ENCODE measurements at regions not wholly inside any gene's neighbourhood (a gene's known extent, or its start where the extent isn't known, plus 50 kb on each side); places are given as distances from the start of the nearest gene placed in this dataset.

DNA sequence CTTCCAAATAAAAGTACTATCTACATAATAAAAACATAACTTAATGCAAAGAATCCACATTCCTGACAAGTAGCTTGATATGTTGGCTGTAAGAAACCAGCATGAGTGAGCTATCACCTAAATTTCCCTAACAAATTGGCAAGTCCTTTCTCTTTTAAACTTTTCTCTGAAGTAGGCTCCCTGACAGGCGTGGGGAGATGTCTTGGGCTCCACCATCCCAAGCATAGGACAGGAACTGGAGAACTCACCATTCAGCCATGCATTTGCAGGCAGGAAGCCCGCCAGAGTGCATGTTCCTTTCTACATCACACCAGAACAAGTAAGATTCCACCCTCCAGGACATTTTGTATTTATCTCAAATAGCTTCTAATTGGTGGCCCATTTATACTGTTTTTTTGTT, 921.9 kb upstream of the CELF4 start:
- no peak for DNase-seq (ENCODE audit: low spot score)

GRCh38 chr18:38483326-38483725, 917.7 kb upstream of the CELF4 start:
- DNase-seq (ENCODE audit: low spot score), result no peak

DNA sequence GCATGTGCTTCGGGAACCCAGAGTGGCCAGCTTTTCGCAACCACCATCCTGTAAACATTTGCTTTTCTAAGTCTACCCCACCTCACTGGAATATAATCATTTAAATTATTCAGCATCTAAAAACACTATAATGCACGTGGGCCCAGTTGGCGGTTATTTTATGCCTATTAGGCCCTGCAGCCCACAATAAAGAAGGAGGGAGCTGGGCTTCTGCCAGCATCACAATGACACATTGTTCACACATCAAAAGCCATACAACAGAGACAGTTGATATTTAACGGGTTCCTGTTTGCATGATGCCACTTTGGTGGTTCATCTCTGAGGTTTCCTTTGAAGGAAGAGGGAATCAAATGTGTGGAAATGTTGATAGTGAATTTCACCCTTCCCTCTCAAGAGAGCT, 916.0 kb upstream of the CELF4 start:
- no peak for DNase-seq (ENCODE audit: low spot score)

GRCh38 chr18:38475686-38476085, 910.1 kb upstream of the CELF4 start:
- DNase-seq (ENCODE audit: low spot score), result no peak

DNA sequence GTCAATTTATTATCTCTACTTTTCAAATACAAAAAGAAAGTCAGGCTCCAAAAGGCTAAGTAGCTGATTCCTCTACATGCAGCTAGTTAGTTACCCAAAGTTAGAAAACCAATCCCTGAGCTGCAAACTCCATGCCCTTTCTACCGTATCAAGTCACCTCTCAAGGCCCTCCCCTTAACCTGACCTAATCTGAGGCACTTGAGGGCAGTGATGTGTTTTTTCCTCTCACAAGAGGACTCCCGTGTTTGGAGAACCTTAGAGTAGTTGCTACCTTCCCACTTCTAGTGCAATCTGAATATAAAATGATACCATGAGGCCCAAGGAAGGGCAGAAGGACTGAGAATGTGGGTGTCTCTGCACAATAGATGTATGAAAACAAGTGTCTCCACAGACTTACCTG, 907.9 kb upstream of the CELF4 start:
- no peak for DNase-seq (ENCODE audit: low spot score)

DNA sequence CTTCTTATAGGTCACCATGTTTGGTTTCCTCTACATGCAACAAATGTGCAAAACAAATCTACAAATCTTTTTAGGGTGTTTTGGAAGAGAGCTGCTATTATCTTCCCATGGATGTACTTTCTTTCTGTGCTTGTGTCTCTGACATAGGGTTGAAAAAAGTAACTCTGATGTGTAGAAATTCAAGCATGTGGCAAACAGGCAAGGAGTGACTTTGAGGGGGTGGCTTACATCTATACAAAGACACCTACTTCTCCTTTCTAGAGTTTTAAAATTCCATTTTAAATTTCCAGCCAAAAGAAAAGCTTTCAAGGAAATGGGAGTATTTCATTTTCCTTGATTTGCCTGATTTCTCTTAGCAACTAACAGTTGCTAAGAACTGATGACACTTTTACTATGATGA, 904.8 kb upstream of the CELF4 start:
- no peak for DNase-seq (ENCODE audit: low spot score)

GRCh38 chr18:38466426-38466825, 900.8 kb upstream of the CELF4 start:
- no peak for DNase-seq (ENCODE audit: low spot score)

GRCh38 chr18:38464024-38464423, 898.4 kb upstream of the CELF4 start:
- DNase-seq (ENCODE audit: low spot score), result no peak

DNA sequence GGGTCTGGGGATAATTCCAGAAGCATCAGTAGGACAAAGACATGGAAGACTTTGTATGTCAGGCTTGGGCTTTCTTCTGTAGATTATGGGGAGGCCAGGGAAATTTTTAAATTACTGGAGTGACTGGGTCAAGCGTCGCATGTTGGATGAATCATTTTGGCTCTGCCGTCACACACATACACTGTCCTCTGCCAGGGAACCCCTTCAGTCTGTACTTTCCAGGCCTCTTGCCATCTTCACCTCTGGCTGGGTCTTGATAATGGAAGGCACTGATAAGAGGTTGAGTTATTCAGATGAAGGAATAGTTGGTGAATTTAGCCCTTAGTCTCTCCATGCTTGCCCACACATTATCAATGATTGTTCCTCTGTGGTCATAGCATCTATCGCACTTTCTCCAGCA, 895.1 kb upstream of the CELF4 start:
- DNase-seq (ENCODE audit: low spot score), result no peak

DNA sequence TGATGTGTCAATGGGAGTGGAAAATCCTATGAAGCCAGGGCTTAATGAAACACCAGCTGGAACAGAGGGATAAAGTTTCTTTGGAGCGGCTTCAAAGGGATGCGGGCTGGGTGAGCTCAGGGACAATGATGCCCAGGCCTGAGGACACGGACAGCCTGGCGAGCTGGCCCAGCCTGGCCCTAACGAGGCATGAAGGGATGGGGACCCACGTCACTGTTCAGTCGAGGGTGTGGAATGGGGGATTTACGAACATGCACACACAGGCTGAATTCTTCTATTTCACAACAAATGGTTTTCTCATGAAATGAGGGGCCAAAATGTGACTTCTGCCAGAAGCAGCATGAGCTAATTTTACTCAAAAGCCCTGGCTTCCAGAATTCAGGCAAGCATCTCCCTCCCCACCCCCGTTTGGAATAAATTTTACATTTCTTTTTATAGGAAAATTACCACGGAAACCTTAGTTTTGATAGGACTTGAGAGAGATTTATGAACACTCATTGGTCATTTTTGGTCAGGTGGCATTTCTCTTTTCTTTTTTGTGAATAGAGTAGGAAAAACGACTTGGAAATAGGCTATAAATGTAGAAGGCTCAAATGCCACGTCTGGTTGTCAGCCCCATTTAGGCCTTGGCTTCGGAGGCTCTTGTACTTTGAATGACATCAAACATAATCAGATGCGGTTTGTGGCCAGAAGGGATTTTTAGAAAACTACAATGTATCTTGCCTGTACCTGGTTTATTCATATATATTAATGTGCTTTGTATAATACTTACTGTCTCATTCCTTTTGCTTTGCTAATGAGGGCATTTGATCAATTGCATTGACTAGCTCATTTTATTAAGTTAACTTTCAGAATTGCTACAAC, 893.8 kb upstream of the CELF4 start:
- DNase-seq (ENCODE audit: low spot score), result no peak

DNA sequence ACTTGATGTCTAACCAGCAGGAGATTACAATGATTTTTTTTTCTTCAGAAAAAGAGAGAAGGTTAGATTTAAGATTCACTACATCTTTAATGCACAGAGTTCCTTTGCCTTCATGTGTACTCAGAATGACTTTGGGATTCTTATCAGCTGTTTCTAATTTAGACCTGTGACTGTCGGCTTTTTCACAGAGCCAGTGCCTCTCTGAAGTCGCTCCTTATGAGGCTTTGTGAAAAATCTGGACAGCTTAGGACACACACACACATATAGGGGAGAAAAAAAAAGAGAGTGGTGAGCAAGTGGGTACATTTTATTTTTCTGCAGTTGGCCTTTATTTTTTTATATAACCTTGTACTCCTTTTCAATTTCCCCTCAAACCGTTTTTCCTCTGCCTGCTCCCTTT, 893.1 kb upstream of the CELF4 start:
- no peak for DNase-seq (ENCODE audit: low spot score)

- no peak for DNase-seq (ENCODE audit: low spot score)
These were observed 890.7 kb upstream of the CELF4 start for GRCh38 chr18:38456253-38456652.

DNA sequence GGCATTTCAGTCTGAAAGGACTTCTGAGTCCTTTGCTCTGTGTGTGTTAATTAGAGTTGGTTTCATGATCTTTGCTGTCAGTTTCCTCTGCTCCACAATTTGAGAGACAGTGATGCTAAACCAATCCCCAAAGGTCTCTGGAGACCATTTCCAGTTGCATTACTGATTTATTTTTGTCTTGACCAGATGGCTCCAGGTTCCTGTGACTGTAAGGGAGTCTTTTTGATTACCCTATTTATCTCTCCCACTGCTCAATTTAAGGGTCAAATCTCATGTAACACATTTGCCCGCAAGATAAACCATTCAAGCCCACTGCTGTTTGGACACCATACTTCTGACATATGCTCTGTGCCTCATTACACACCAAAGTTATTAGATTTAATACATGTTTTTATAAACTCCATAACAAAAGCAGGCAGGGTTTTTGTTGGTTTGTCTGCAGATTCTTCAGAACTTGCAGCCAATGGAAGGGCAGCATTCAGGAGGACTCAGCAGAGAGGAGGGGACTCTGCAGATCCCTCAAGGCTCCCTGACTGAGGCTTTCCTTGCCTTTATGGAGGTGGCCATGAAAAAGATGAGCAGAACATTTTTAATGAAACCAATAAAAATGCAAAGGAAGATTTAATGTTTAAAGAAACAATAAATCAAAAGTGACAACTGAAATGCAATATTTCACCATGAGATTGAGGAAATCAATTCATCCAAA, 889.3 kb upstream of the CELF4 start:
- DNase-seq (ENCODE audit: low spot score), result no peak

GRCh38 chr18:38453880-38454279, 888.3 kb upstream of the CELF4 start:
- no peak for DNase-seq (ENCODE audit: low spot score)

DNA sequence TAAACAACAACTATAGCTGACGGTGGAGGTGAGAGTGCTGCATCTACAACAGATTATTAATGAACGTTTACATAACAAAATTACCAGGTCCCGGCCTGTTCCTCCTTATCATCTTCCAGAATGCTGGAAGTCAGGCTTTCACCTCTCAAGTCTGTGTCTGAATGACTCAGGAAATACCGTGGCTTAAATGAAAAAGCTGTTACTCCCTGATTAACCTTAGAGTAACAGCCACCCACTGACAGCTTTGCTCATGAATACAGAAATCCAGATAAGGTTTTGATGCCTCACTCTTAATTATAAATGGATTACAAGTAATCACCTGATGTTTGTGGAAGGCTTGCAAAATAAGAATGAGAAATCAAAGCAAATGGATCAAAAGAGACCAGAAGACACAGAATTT, 885.3 kb upstream of the CELF4 start:
- DNase-seq (ENCODE audit: low spot score), result no peak

- no peak for DNase-seq (ENCODE audit: low spot score)
These were observed 880.2 kb upstream of the CELF4 start for GRCh38 chr18:38445804-38446145.

GRCh38 chr18:38444971-38445803, 879.6 kb upstream of the CELF4 start:
- no peak for DNase-seq (ENCODE audit: low spot score)

- no peak for DNase-seq (ENCODE audit: low spot score)
These were observed 862.1 kb upstream of the CELF4 start for GRCh38 chr18:38427736-38428135.

GRCh38 chr18:38427234-38427633, 861.6 kb upstream of the CELF4 start:
- no peak for DNase-seq (ENCODE audit: low spot score)

DNA sequence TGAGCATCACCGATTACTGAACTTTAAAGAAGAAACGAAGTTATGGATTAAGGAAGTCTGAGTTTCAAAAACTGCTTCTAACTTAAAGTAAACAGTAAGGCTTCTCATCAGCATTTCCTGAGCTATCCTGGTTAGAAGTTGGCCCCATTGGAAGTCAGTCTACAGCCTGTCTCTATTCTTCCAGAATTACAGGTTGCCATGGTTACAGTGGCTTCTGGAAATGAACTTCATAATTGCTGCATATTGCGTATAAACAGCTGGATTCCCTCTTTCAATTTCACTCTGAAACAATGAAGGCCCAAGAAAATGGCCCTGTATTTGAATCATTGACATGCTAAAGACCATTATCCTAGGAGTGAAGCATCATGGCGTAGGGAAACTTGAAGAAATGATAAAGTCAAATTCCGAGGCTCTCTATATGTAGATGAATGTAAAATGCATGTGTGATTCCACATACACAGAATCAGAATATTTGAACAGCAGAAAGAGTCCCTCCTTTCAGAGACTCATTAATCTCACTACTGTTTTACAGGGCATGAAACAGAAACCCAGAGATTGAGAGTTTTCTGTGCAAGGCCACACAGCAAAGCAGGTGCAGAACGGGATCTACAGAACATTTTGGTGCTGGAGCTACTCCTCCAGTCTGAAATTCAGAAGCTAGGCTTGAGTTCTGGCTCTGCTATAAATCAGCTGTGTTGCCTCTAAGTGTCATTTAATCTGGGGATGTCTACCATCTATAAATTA, 856.4 kb upstream of the CELF4 start:
- DNase-seq (ENCODE audit: low spot score), result no peak

GRCh38 chr18:38421021-38421420, 855.4 kb upstream of the CELF4 start:
- no peak for DNase-seq (ENCODE audit: low spot score)

DNA sequence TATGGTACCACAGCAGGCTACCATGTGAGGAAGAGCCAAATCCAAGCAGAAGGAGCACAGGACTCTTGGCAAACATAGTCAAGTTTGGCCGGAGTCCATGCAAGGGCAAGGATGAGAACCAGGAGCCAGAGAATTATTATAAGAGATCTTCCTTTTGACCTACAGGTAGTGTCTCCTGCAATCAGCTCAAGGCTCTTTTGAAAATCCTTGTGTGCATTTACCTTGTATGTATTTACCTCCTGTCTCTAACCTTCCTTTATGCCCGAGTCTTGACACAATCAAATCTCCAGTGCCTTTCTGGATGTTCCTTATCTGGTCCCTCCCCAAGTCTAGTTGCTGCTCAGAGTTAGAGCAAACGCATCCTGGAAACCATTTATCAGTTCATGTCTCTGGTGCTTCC, 855.0 kb upstream of the CELF4 start:
- no peak for DNase-seq (ENCODE audit: low spot score)
